ENCODE measurements at regions not wholly inside any gene's neighbourhood (a gene's known extent, or its start where the extent isn't known, plus 50 kb on each side); places are given as distances from the start of the nearest gene placed in this dataset.
A peak's percentile ranks its signal among the peaks of the same experiment; 100 is the strongest.
"Not testable (repeated sequence)": the region's sequence is repeated elsewhere in the genome, so short reads cannot be mapped to it uniquely, and the experiment has no call there.

DNA sequence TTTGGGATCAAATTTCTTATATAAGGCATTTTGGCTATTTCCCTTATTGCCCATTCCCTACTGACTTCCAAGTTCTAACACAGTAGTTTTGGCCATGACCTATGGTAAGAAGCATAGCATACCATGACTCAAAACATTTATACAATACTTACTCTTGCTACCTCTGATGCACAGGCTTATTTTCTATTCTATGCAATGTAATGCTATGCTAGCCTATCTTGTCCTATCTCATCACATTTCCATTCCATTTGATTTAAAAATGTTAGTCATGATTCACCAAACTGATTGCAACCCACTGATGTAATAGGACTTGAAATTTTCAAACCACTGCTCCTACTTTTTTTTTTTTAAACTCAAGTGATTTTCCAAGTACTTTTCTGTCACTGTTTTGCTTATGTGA is 658.5 kb downstream of the TYW1 start:
- no peak overlapping the region for H3K9ac ChIP-seq
- H3K4me2 ChIP-seq: no peak overlapping the region
- H3K4me1 ChIP-seq (ENCODE audit: low read depth, poor library complexity, severe bottlenecking): no peaks in the 10 kb centered on the region

DNA sequence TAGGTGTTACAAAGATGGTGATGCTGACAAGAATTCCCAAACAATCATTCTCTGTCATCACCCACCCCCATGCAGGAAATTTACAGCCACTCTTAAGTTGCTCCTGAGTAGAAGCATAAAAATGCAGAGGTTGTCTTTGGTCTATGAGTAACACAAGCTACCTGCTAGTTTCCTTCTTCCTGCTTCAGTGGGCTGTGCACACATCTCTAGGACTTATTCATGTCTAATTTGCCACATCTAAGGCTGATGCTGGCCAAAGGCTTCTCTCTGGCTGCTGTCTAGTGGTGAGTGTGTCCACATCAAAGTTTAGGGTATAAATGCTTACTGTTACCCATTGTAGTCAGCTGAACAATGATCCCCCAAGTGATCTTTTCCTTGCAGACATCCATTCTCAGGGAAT is 662.5 kb downstream of the TYW1 start:
- Histone ChIP-seq H3K4me1 (ENCODE audit: low read depth, poor library complexity, severe bottlenecking) (no peaks in the 10 kb centered on the region), H3K27me3 (ENCODE audit: insufficient read depth, low read depth) (no peaks in the 10 kb centered on the region), H3K4me2 (no peak overlapping the region), H4K20me1 (ENCODE audit: insufficient read depth) (no peaks in the 10 kb centered on the region), H3K27ac (no peak overlapping the region), H3K79me2 (ENCODE audit: insufficient read depth, low read depth) (no peaks in the 10 kb centered on the region), H2AFZ (ENCODE audit: low read depth) (no peak overlapping the region), H3K36me3 (ENCODE audit: insufficient read depth) (no peaks in the 10 kb centered on the region), H3K4me3 (IDR thresholded peaks at IDR 0.05; ENCODE audit: insufficient read depth, low read depth, low read length) (no peak overlapping the region), H3K9ac (no peak overlapping the region)
- TF ChIP-seq, protein P1, sequence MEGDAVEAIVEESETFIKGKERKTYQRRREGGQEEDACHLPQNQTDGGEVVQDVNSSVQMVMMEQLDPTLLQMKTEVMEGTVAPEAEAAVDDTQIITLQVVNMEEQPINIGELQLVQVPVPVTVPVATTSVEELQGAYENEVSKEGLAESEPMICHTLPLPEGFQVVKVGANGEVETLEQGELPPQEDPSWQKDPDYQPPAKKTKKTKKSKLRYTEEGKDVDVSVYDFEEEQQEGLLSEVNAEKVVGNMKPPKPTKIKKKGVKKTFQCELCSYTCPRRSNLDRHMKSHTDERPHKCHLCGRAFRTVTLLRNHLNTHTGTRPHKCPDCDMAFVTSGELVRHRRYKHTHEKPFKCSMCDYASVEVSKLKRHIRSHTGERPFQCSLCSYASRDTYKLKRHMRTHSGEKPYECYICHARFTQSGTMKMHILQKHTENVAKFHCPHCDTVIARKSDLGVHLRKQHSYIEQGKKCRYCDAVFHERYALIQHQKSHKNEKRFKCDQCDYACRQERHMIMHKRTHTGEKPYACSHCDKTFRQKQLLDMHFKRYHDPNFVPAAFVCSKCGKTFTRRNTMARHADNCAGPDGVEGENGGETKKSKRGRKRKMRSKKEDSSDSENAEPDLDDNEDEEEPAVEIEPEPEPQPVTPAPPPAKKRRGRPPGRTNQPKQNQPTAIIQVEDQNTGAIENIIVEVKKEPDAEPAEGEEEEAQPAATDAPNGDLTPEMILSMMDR (conservative IDR thresholded peaks at IDR 0.05; ENCODE audit: low read depth, low read length): no peak

More for the DNA sequence above, 658.5 kb downstream of the TYW1 start:
- TF ChIP-seq, protein P1 (conservative IDR thresholded peaks at IDR 0.05; ENCODE audit: low read depth, low read length): no peak
- no peaks in the 10 kb centered on the region for H3K79me2 ChIP-seq (ENCODE audit: insufficient read depth, low read depth)
- no peak overlapping the region for H3K4me3 ChIP-seq (IDR thresholded peaks at IDR 0.05; ENCODE audit: insufficient read depth, low read depth, low read length)
- no peak overlapping the region for H3K27ac ChIP-seq
- no peaks in the 10 kb centered on the region for H4K20me1 ChIP-seq (ENCODE audit: insufficient read depth)
- H3K36me3 ChIP-seq (ENCODE audit: insufficient read depth): no peaks in the 10 kb centered on the region
- H3K27me3 ChIP-seq (ENCODE audit: insufficient read depth, low read depth): no peaks in the 10 kb centered on the region
- no peak overlapping the region for H2AFZ ChIP-seq (ENCODE audit: low read depth)

DNA sequence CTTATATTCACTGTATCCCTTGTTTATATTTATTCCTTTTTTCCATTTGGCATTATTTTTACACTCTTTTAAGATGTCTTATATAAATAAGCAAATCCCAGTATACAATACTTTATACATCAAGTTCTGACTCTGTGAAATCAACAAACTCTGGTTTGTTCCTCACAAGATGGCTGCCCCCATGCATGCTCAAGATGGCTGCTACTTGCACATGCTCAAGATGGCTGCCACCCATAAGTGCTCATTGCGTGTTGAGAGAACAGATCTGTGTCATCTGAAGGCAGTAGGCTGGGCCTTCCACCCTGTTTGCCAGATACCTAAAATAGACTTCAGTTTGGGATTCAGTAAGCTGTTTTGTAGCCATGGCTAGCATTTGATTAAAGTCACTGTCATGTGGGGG is 666.2 kb downstream of the TYW1 start:
- H3K27ac ChIP-seq: no peak overlapping the region
- H3K4me2 ChIP-seq: no peak overlapping the region
- H3K79me2 ChIP-seq (ENCODE audit: insufficient read depth, low read depth): no peaks in the 10 kb centered on the region
- TF ChIP-seq, protein P1 (conservative IDR thresholded peaks at IDR 0.05; ENCODE audit: low read depth, low read length): no peak
- no peaks in the 10 kb centered on the region for H4K20me1 ChIP-seq (ENCODE audit: insufficient read depth)
- no peak overlapping the region for H3K9ac ChIP-seq
- H3K4me3 ChIP-seq (IDR thresholded peaks at IDR 0.05; ENCODE audit: insufficient read depth, low read depth, low read length): no peak overlapping the region
- H3K4me1 ChIP-seq (ENCODE audit: low read depth, poor library complexity, severe bottlenecking): no peaks in the 10 kb centered on the region
- no peaks in the 10 kb centered on the region for H3K27me3 ChIP-seq (ENCODE audit: insufficient read depth, low read depth)
- peak overlapping the region; percentile 25; the same call in 1 of the 2 replicates for H2AFZ ChIP-seq (ENCODE audit: low read depth)
- no peaks in the 10 kb centered on the region for H3K36me3 ChIP-seq (ENCODE audit: insufficient read depth)

DNA sequence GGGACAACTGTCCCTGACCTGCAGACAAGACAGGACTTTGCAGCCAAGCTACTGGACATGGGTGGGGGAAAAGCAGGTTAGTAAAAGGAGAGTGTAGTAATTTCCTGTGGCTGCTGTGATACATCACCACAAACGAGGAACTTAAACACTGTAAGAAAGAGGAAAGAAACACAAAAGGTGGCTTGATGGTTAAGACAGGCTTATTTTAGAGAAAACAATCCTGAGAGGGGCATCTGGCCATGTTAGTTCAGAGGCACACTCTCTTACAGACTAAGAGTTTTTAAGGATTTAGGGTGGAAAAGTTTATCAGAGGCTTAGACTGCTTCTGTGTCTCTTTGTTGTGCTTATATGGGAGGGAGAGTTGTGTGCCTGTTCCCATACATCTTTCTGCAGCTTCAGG is 667.0 kb downstream of the TYW1 start:
- Histone ChIP-seq H4K20me1 (ENCODE audit: insufficient read depth) (no peaks in the 10 kb centered on the region), H3K36me3 (ENCODE audit: insufficient read depth) (no peaks in the 10 kb centered on the region), H2AFZ (ENCODE audit: low read depth) (peak overlapping the region; percentile 25; the same call in 1 of the 2 replicates), H3K4me1 (ENCODE audit: low read depth, poor library complexity, severe bottlenecking) (no peaks in the 10 kb centered on the region), H3K4me3 (IDR thresholded peaks at IDR 0.05; ENCODE audit: insufficient read depth, low read depth, low read length) (no peak overlapping the region), H3K9ac (no peak overlapping the region), H3K79me2 (ENCODE audit: insufficient read depth, low read depth) (no peaks in the 10 kb centered on the region), H3K4me2 (no peak overlapping the region), H3K27me3 (ENCODE audit: insufficient read depth, low read depth) (no peaks in the 10 kb centered on the region), H3K27ac (no peak overlapping the region)
- TF ChIP-seq, protein P1 (conservative IDR thresholded peaks at IDR 0.05; ENCODE audit: low read depth, low read length): no peak

DNA sequence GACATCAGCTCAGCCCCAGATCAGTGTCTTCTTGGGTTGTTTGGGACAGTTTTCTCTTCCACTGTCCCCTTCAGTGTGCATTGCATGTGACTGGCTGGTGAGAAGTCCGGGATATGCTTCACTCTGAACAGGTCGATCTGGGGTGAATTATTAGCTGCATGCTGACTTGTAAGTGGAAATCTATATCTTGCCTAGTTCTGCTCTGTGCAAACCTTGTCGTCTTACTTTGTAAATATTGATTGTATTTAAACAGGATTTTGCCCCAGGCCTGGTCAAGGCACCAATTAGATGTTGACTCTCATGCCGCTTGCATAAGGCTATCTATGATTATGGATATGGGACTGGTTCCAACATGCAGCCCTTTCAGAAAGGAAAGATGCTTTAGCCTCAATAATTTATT is 669.7 kb downstream of the TYW1 start:
- H3K27me3 ChIP-seq (ENCODE audit: insufficient read depth, low read depth); H2AFZ ChIP-seq (ENCODE audit: low read depth); H4K20me1 ChIP-seq (ENCODE audit: insufficient read depth); H3K4me2 ChIP-seq; H3K36me3 ChIP-seq (ENCODE audit: insufficient read depth); H3K9ac ChIP-seq; H3K79me2 ChIP-seq (ENCODE audit: insufficient read depth, low read depth); H3K27ac ChIP-seq; H3K4me1 ChIP-seq (ENCODE audit: low read depth, poor library complexity, severe bottlenecking); H3K4me3 ChIP-seq (IDR thresholded peaks at IDR 0.05; ENCODE audit: insufficient read depth, low read depth, low read length): not testable (repeated sequence)
